Neural progenitor cell (in vitro differentiated cells): ENCODE measurements at regions not wholly inside any gene's neighbourhood (a gene's known extent, or its start where the extent isn't known, plus 50 kb on each side); places are given as distances from the start of the nearest gene placed in this dataset.

Experiments used
- DNase-seq: peaks from one replicate; pipeline ENCODE4 v3.0.0-alpha.2; 2016; ENCODE audit warnings: low spot score
- H2AFZ ChIP-seq: fragments of 200-600 bp; sonication (generic); replicated peaks from 2 replicates; pipeline ENCODE4 v1.6.1; 2016; ENCODE audit warnings: antibody characterized with exemption
- H3F3A ChIP-seq: fragments of 200-600 bp; sonication (generic); 2 replicates; pipeline ENCODE4 v1.6.1; 2016; ENCODE audit warnings: antibody characterized with exemption, low read depth
- H3K27ac ChIP-seq: fragments of 200-600 bp; sonication (generic); 2 replicates; pipeline ENCODE4 v1.5.1; 2016; ENCODE audit warnings: mild to moderate bottlenecking
- H3K27me3 ChIP-seq: fragments of 200-600 bp; sonication (generic); 2 replicates; pipeline ENCODE4 v1.6.1; 2016; ENCODE audit warnings: mild to moderate bottlenecking, moderate library complexity
- H3K36me3 ChIP-seq: fragments of 200-600 bp; sonication (generic); 2 replicates; pipeline ENCODE4 v1.5.1; 2016
- H3K4me1 ChIP-seq: fragments of 200-600 bp; sonication (generic); 2 replicates; pipeline ENCODE4 v1.6.1; 2016; ENCODE audit warnings: mixed run types
- H3K4me2 ChIP-seq: fragments of 200-600 bp; sonication (generic); 2 replicates; pipeline ENCODE4 v1.6.1; 2016
- H3K4me3 ChIP-seq: fragments of 200-600 bp; sonication (generic); 2 replicates; pipeline ENCODE4 v1.5.1; 2016
- H3K79me2 ChIP-seq: fragments of 200-600 bp; sonication (generic); 2 replicates; pipeline ENCODE4 v1.6.1; 2016; ENCODE audit warnings: low read depth
- H3K9ac ChIP-seq: fragments of 200-600 bp; sonication (generic); 2 replicates; pipeline ENCODE4 v1.6.1; 2016
- H3K9me3 ChIP-seq: fragments of 200-600 bp; sonication (generic); 2 replicates; pipeline ENCODE4 v1.5.1; 2016; ENCODE audit warnings: low read depth
- H4K20me1 ChIP-seq: fragments of 200-600 bp; sonication (generic); 2 replicates; pipeline ENCODE4 v1.6.1; 2016; ENCODE audit warnings: low read depth
- H3K27ac Mint-ChIP-seq: 3 replicates; pipeline ENCODE4 v1.8.0; 2021; ENCODE audit warnings: mixed read lengths
- H3K27me3 Mint-ChIP-seq: 2 replicates; pipeline ENCODE4 v1.8.0; 2022; ENCODE audit warnings: low read depth, mild to moderate bottlenecking, inconsistent platforms, moderate library complexity, mixed read lengths; ENCODE audit not compliant: insufficient read depth
- H3K36me3 Mint-ChIP-seq: 3 replicates; pipeline ENCODE4 v1.8.0; 2021; ENCODE audit warnings: mixed read lengths
- H3K4me1 Mint-ChIP-seq: 3 replicates; pipeline ENCODE4 v1.8.0; 2021; ENCODE audit warnings: mixed read lengths
- H3K4me3 Mint-ChIP-seq: 3 replicates; pipeline ENCODE4 v1.8.0; 2021; ENCODE audit warnings: mild to moderate bottlenecking, moderate library complexity, mixed read lengths
- H3K9me3 Mint-ChIP-seq: 3 replicates; pipeline ENCODE4 v1.8.0; 2020; ENCODE audit warnings: mixed read lengths
- CTCF ChIP-seq: fragments of 200-600 bp; sonication (generic); IDR thresholded peaks from 2 replicates; pipeline ENCODE4 v1.5.1; 2017; ENCODE audit warnings: antibody characterized with exemption, mild to moderate bottlenecking
- EZH2 ChIP-seq: fragments of 200-600 bp; sonication (generic); IDR thresholded peaks from 2 replicates; pipeline ENCODE4 v1.6.1; 2017; ENCODE audit warnings: antibody characterized with exemption, mild to moderate bottlenecking, moderate library complexity
- EZH2phosphoT487 ChIP-seq: fragments of 200-600 bp; sonication (generic); IDR thresholded peaks from 2 replicates; pipeline ENCODE4 v1.6.1; 2017; ENCODE audit warnings: antibody characterized with exemption

GRCh38 chr17:33602981-33603380, 309.9 kb upstream of the ASIC2 start:
- Mint-ChIP-seq H3K4me1 (peaks cover 8% of the 10 kb centered on the region), H3K4me3 (no peak overlapping the region), H3K27ac (peak overlapping the region; percentile 8), H3K36me3 (no peaks in the 10 kb centered on the region), H3K27me3 (peaks cover 16% of the 10 kb centered on the region), H3K9me3 (no peaks in the 10 kb centered on the region)
- DNase-seq: peak; percentile 79
- Histone ChIP-seq H3K9me3 (no peaks in the 10 kb centered on the region), H3K4me3 (no peak overlapping the region), H3K27ac (no peak overlapping the region), H3K79me2 (no peaks in the 10 kb centered on the region), H3K4me2 (no peak overlapping the region), H3K9ac (no peak overlapping the region), H3K4me1 (no peaks in the 10 kb centered on the region), H3F3A (no peaks in the 10 kb centered on the region), H3K36me3 (no peaks in the 10 kb centered on the region), H4K20me1 (no peaks in the 10 kb centered on the region), H3K27me3 (no peaks in the 10 kb centered on the region), H2AFZ (no peak overlapping the region)
- TF ChIP-seq EZH2 (no peak), CTCF (no peak), EZH2phosphoT487 (no peak)

GRCh38 chr17:33603789-33604188, 310.7 kb upstream of the ASIC2 start:
- Mint-ChIP-seq H3K36me3 (no peaks in the 10 kb centered on the region), H3K4me1 (peaks cover 8% of the 10 kb centered on the region), H3K4me3 (no peak overlapping the region), H3K27ac (no peak overlapping the region), H3K27me3 (peaks cover 16% of the 10 kb centered on the region), H3K9me3 (no peaks in the 10 kb centered on the region)
- no peaks in the 10 kb centered on the region for H3K36me3 ChIP-seq
- H4K20me1 ChIP-seq: no peaks in the 10 kb centered on the region
- no peaks in the 10 kb centered on the region for H3K27me3 ChIP-seq
- H3K27ac ChIP-seq: no peak overlapping the region
- H3K9me3 ChIP-seq: no peaks in the 10 kb centered on the region
- H3K4me1 ChIP-seq: no peaks in the 10 kb centered on the region
- no peak overlapping the region for H2AFZ ChIP-seq
- no peaks in the 10 kb centered on the region for H3F3A ChIP-seq
- H3K9ac ChIP-seq: no peak overlapping the region
- DNase-seq: no peak
- H3K79me2 ChIP-seq: no peaks in the 10 kb centered on the region
- no peak for TF ChIP-seq EZH2phosphoT487
- no peak for TF ChIP-seq CTCF
- TF ChIP-seq EZH2: no peak
- H3K4me2 ChIP-seq: no peak overlapping the region
- H3K4me3 ChIP-seq: no peak overlapping the region

- H3F3A ChIP-seq: no peaks in the 10 kb centered on the region
- no peak overlapping the region for H2AFZ ChIP-seq
- H3K36me3 ChIP-seq: no peaks in the 10 kb centered on the region
- H4K20me1 ChIP-seq: no peaks in the 10 kb centered on the region
- H3K27me3 ChIP-seq: no peaks in the 10 kb centered on the region
- TF ChIP-seq EZH2phosphoT487: no peak
- TF ChIP-seq EZH2: no peak
- peaks cover 3% of the 10 kb centered on the region for H3K4me1 Mint-ChIP-seq
- no peak overlapping the region for H3K4me2 ChIP-seq
- H3K27ac ChIP-seq: no peak overlapping the region
- H3K4me3 ChIP-seq: no peak overlapping the region
- no peak overlapping the region for H3K4me3 Mint-ChIP-seq
- H3K79me2 ChIP-seq: no peaks in the 10 kb centered on the region
- no peak for DNase-seq
- H3K9me3 Mint-ChIP-seq: no peaks in the 10 kb centered on the region
- peaks cover 14% of the 10 kb centered on the region for H3K27me3 Mint-ChIP-seq
- no peaks in the 10 kb centered on the region for H3K9me3 ChIP-seq
- no peaks in the 10 kb centered on the region for H3K36me3 Mint-ChIP-seq
- H3K9ac ChIP-seq: no peak overlapping the region
- no peak overlapping the region for H3K27ac Mint-ChIP-seq
- no peaks in the 10 kb centered on the region for H3K4me1 ChIP-seq
Measured at GRCh38 chr17:33611532-33611931, 318.4 kb upstream of the ASIC2 start.

GRCh38 chr17:33615861-33616260, 322.8 kb upstream of the ASIC2 start:
- Mint-ChIP-seq H3K4me1 (peaks cover 3% of the 10 kb centered on the region), H3K27ac (no peak overlapping the region), H3K27me3 (peaks cover 6% of the 10 kb centered on the region), H3K36me3 (no peaks in the 10 kb centered on the region), H3K4me3 (no peak overlapping the region), H3K9me3 (no peaks in the 10 kb centered on the region)
- no peaks in the 10 kb centered on the region for H3K4me1 ChIP-seq
- H4K20me1 ChIP-seq: no peaks in the 10 kb centered on the region
- no peak overlapping the region for H3K4me2 ChIP-seq
- TF ChIP-seq CTCF (no peak), EZH2 (no peak), EZH2phosphoT487 (no peak)
- no peaks in the 10 kb centered on the region for H3F3A ChIP-seq
- no peak overlapping the region for H3K4me3 ChIP-seq
- no peak overlapping the region for H2AFZ ChIP-seq
- DNase-seq: no peak
- no peak overlapping the region for H3K27ac ChIP-seq
- H3K9ac ChIP-seq: no peak overlapping the region
- no peaks in the 10 kb centered on the region for H3K79me2 ChIP-seq
- H3K36me3 ChIP-seq: no peaks in the 10 kb centered on the region
- H3K9me3 ChIP-seq: no peaks in the 10 kb centered on the region
- H3K27me3 ChIP-seq: no peaks in the 10 kb centered on the region
